Hypothalamus (tissue), 51 donors: ENCODE measurements at regions not wholly inside any gene's neighbourhood (a gene's known extent, or its start where the extent isn't known, plus 50 kb on each side); places are given as distances from the start of the nearest gene placed in this dataset.

Experiments
- DNase-seq, 51 donors: peaks; one replicate each; lab custom pipeline; 2025; lab: John Stamatoyannopoulos, UW

GRCh38 chr19:28948566-28948965 lies 264.4 kb downstream of the UQCRFS1 start:
- DNase-seq = no peak

DNA sequence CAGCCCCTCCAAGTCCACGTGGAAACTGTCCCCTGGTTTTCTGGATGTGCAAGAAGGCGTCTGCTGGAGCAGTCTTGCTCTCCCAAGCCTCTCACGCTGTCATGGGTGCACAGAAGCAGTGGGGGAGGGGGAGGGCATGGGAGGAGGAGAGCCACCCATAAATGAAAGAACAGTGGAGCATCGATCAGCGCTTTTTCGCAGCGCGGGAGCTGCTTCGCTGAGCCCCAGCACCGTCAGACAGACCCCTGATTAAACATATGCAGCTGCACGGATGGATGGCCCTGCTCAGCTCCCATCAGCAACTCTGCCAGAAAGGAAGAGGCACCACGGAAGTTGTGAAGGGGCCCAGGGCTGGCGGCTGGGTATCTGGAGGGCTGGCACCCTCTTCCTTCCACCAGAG lies 264.9 kb downstream of the UQCRFS1 start:
- DNase-seq = no peak

- no peak for DNase-seq
Measured at GRCh38 chr19:28943651-28944050, 269.3 kb downstream of the UQCRFS1 start.

DNA sequence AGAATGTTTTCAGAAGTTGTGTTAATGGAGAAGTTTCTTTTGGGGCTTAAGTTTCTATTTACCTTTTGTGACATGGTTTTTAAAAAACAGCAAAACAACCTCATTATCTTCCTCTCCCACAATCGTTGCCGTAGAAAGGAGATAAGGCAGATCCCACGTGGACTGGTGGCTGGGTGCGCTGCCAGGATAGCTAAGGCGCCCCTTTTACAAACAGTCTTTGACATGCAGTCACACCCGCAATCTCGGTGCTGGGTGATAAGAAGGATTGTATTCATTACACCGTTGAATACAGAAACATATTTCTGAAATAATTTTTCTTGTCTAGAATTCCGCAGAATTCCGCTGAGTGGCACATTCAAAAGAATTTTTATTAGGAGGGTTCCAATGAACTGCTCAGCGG lies 271.1 kb downstream of the UQCRFS1 start:
- no peak for DNase-seq

GRCh38 chr19:28940751-28941500 lies 272.0 kb downstream of the UQCRFS1 start:
- peak in 1 of 51 donors; percentile 38 for DNase-seq

DNA sequence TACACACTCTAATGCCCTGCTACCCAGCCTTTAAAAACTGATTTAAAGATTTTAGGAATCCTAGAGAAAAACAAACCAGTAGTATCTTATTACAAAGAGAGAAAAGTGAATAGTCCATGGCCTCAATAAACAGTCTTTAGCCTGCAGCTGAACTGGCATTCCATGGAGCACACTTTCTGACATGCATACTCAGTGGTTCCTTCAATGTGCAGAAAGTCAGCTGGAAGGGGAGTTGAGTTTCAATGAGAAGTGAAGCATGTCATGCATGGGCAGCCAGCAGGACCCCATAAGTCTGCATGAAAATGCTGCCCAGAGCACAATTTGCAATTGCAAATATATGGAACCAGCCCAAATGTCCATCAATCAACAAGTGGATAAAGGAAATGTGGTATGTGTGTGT lies 273.7 kb downstream of the UQCRFS1 start:
- DNase-seq = no peak

DNA sequence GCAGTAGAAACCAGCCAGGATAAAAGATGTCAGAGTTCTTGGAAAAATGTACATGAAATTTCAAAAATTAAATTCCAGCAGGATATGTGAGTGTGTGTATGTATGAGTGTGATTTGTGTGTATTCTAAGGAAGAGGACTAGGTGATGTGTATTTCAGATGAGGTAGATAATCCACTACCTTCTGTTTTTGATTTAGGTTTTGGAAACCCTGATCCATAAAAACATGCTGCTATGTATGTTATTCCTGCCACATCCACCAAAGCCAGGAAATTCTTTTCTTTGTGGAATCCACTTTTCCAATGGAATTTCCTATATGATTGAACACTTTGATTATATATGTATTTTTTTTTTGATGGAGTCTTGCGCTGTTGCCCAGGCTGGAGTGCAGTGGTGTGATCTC lies 276.9 kb downstream of the UQCRFS1 start:
- DNase-seq = no peak

DNA sequence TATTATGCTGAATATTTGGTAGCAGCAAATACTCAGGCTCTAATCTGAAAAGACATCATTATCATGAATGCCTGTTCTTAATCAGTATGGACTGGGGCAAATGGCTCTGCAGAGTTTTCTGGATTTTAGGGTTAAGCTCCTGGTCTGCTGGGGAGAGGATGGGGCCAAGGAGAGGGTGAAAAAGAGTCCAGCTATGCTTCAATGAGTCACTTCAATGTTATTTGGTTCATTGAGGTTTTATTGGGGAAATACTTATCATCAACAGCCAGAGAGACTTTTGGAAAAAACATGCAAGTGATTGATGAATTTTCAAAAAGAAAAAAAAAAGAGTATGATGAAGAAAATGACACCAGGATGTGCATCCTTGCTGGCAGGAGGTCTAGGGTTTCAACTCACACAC lies 278.3 kb downstream of the UQCRFS1 start:
- no peak for DNase-seq

GRCh38 chr19:28933039-28933438 lies 279.9 kb downstream of the UQCRFS1 start:
- no peak for DNase-seq

DNA sequence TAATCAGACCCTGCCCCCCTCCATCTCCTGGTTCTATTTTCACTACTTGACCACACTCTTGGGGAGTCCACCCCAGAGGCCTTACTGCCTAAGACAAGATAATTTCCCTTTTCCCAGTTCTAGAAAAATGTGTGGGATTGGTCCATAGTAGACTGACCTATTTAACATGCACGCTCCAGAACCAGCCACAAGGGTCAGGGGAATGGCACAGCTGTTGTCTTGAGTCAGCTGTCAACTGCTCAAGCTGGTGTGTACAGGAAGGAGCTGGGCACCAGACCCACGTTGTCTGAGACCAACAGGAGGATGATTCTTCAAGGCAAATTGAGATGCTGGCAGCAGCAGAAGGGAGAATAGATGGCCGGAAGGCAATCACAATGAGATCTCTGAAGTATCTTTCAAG lies 280.5 kb downstream of the UQCRFS1 start:
- no peak for DNase-seq

DNA sequence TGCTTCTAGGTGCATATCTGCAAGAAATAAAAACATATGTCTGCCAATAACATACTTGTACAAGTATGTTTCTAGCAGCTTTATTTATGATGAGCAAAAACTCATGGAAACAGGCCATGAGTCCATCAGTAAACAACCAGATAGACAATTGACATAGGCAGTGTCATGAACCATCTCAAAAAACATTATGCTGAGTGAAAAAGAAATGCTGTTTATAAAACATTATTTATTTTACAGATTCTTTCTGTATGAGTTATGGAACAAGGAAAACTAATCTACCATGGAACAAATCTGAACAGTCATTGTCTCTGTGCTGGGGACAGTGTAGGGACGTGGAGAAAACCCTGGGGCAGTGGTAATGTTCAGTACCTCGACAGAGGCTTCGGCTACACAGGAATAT lies 283.9 kb downstream of the UQCRFS1 start:
- no peak for DNase-seq

GRCh38 chr19:28927456-28927855 lies 285.5 kb downstream of the UQCRFS1 start:
- DNase-seq = no peak

GRCh38 chr19:28920269-28921066 lies 292.5 kb downstream of the UQCRFS1 start:
- DNase-seq = peak in 8 of 51 donors; percentile 1 to 27 (median 8)

DNA sequence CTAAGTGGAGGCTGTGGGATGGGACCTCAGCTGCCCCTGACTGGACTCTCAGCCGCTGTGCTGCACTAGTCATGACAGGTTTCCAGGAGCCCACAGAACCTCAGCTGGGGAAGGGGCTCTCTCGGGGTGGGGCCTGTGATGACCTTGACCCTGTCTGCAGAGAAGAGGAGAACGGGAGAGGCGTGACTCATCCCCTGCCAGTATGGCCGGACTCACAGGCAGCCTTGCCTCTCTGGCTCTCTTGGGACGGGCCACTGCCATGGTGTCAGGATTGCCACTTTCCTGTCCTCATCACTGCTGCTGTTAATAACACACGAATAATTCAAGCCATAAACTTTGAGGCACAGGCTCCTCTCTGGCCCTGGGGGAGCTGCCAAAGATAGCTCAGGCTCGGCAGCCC lies 295.3 kb downstream of the UQCRFS1 start:
- no peak for DNase-seq

DNA sequence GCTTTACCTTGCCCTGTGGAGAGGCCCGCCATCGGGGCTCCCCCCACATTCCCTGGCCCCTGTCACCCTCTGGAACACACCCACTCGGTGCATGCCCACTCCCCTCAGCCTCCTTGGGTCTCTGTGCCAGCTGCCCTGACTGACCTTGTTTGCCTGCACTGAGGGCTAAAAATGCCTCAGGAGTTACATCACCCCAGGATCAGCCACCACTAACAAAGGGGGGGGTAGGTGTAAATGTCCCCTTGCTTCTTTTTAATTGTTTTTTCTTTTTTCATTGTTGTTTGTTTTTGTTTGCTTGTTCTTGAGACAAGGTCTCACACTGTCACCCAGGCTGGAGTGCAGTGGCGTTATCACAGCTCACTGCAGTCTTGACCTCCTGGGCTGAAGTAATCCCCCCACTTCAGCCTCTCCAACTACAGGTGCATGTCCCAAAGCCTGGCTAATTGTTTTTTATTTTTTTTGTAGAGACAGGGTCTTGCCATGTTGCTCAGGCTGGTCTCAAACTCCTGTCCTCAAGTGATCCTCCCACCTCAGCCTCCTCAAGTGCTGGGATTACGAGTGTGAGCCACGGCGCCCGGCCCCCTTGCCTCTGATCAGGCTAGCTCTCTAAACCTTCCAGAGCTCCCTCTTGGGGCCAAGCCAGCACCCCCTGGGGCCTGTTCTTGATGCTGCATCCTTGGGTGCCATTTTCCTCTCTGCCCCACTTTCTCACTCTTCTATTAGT lies 297.1 kb downstream of the UQCRFS1 start:
- no peak for DNase-seq

DNA sequence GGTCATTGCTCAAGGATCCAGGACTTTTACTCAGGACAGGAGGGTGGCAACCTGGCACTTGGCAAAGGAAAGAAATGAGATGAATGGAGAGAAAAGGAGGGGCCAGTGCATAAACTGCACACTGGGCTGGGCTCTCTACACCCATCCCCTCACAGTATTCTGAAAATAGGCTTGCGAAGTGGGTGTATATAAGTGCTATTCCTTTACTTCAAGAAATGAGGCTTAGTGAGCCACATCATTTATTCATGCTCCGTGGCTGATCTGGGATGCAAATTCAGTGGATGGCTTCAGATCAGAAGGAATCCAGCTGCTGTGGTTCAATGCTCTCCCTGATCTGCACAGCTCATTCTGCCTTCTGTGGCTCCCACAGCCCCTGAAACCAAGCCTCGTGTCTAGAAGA lies 297.7 kb downstream of the UQCRFS1 start:
- DNase-seq = no peak

DNA sequence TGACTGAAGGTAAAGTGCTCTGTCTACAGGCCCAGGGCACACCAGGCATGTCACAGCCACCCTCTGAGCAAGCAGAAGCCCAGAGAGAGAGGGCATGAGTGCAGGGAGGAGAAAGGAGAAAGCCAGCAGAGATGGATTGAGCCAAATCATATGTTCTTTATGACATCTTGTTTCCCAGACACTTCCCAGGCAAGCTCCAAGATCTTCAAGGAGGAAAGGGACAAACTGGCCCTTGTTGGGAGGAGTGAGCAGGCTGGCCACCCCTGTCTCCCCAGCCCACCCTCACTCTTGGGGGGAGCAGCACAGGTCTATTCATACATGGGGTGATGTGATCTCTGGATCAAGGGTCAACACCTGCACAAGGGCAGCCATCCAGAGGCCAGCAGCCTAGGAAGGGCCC lies 298.8 kb downstream of the UQCRFS1 start:
- DNase-seq = no peak

- no peak for DNase-seq
Measured at GRCh38 chr19:28913626-28914025, 299.3 kb downstream of the UQCRFS1 start.

GRCh38 chr19:28908941-28909340 lies 304.0 kb downstream of the UQCRFS1 start:
- no peak for DNase-seq

DNA sequence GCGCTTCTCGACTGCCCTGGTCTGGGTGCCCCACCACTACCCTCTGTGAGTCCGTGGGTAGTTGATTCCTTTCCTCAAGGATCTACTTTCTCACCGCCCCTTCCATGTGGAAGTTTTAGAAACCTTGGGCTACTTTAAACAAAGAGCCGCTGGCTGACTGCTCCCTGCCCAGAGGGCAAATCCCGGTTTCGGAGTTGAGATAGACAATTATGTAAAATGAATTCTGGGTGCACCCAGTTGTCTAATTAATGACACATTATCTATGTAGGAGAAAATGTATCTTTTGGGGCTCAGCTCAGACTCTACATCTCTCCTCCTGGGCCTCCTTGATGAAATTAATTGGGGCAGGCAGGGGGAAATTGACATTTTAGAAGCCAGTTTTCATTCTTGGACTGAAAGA lies 305.4 kb downstream of the UQCRFS1 start:
- DNase-seq = no peak

- DNase-seq = no peak
Measured at GRCh38 chr19:28905996-28906395, 307.0 kb downstream of the UQCRFS1 start.

DNA sequence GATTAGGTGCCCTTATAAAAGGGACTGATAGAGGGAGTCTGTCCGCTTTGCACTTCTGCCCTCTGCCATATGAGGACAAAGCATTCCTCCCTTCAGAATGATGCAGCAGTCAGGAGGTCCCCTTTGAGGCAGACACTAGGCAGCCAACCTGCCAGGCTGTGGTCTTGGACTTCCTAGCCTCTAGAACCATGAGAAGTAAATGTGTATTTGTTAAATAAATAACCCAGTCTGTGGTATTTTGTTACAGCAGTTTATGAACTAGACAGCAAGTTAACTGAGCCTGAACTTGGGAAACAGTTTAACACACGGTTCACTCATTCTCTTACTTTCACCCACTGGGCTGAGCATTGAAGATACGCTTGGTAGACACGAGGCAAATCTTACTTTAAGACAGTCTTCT lies 313.2 kb downstream of the UQCRFS1 start:
- no peak for DNase-seq
